AG04449 (cell line): ENCODE measurements at regions not wholly inside any gene's neighbourhood (a gene's known extent, or its start where the extent isn't known, plus 50 kb on each side); places are given as distances from the start of the nearest gene placed in this dataset.

Experiments used
- CTCF ChIA-PET: fragments of 350-600 bp; formaldehyde crosslinking; extraction: SDS; loops from one replicate; lab custom pipeline; 2021; ENCODE audit warnings: antibody characterized with exemption; lab: Yijun Ruan, JAX
- POLR2A ChIA-PET: fragments of 400-600, 350-600 bp; formaldehyde crosslinking; extraction: SDS; loops from one replicate; lab custom pipeline; 2020; ENCODE audit warnings: antibody characterized with exemption, inconsistent platforms; lab: Yijun Ruan, JAX
- DNase-seq: peaks from one replicate; pipeline ENCODE4 v3.0.0-alpha.2; 2010; ENCODE audit warnings: low read depth, low spot score
- H3K4me3 ChIP-seq: 2 replicates; pipeline ENCODE4 v1.5.1; 2011; ENCODE audit warnings: low read depth, mild to moderate bottlenecking, control low read depth, low read length
- CTCF ChIP-seq: IDR thresholded peaks from one replicate; pipeline ENCODE4 v1.5.1; 2011; ENCODE audit warnings: mild to moderate bottlenecking, moderate library complexity, low read length, control low read depth, inconsistent platforms; ENCODE audit not compliant: insufficient read depth; ENCODE audit errors: missing control alignments

DNA sequence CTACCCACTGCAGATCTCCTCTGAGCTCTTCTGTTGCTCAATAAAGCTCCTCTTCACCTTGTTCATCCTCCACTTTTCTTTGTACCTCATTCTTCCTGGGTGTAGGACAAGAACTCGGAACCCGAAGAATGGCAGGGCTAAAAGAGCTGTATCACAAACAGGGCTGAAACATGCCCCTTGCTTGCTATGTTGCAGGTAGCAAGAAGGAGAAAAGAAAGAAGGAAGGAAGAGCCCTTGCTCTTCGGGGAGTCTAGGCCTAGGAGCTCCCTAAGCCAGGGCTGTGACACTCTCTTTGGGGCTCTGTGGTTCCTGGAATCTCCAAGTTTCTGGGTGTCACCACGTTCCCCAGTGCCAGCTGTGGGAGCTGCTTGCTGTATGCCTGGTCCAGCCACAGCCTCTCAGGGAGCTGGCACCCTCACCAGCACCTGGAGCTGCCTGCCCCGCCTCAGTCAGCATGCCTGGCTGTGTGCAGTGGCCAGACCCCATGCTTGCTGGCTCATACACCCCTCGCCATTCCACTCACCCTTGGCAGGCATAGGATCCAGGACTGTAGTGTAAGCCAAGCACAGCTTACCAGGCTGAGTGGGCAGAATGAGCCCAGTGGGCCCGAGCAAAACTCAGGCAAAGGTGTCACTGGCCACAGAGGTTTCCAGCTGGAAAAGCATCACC, 274.8 kb upstream of the ADRA1B start:
- POLR2A ChIA-PET, result no interaction called here
- DNase-seq, result no peak
- no peak overlapping the region for H3K4me3 ChIP-seq
- TF ChIP-seq CTCF, result no peak
- CTCF ChIA-PET, result no interaction called here

DNA sequence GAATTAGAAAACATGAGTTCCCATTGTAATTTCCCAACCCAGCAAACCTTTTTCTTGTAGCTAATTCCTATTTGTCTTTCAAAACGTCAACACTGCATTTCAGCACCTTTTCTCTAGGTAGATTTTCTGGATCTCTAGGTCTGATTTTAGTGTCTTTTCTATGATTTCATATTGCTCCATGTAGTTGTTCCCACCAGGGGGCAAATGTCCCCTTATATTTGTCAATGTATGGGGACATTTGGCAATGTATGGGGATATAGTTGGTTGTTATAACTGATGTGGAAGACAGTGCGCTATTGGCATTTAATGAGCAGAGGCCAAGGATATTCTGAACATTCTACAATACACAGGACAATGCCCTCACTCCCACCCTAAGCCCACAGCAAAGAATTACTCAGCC, 273.9 kb upstream of the ADRA1B start:
- no peak overlapping the region for H3K4me3 ChIP-seq
- POLR2A ChIA-PET, result no interaction called here

GRCh38 chr5:159644053-159644452, 272.2 kb upstream of the ADRA1B start:
- no peak overlapping the region for H3K4me3 ChIP-seq
- no peak for TF ChIP-seq CTCF
- CTCF ChIA-PET, result interaction anchor here (1.1 kb wide), 1 partner anchor 175 kb away, joined by 3 read pairs; no protein-coding TSS in a partner anchor
- no peak for DNase-seq
- POLR2A ChIA-PET, result no interaction called here

More for the DNA sequence above, 273.9 kb upstream of the ADRA1B start:
- no peak for TF ChIP-seq CTCF
- CTCF ChIA-PET, result no interaction called here
- DNase-seq, result no peak

DNA sequence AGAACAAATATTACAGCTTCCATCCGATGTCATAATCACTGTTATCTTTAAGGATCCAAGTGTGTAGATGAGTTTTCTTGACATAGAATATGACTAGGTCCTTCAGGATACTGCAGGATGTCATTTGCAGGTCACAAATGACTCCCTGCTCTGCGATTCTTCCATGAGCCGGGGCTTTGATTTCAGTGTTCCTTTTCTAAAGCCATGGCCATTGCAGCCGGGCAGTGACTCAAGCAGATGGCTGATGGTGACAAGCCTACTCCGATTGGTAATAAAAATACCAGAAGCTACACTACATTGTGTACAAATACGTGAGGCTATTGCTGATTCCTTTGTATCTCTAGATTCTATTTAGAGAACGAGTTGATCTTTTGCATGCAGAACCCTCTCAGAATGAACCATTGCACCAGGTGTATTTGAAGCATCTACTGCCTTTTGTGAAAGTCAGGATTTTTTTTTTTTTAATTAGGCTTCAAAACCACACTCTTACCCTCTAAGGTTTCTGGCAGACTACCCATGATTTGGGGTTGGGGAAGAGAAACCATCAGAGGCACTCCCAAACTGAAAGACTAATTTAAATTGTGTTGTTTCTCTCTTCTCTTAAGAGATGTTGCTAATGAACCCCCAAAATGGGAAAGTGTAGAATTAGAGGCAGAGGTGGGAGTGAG, 271.0 kb upstream of the ADRA1B start:
- POLR2A ChIA-PET, result no interaction called here
- CTCF ChIA-PET, result interaction anchor here (0.6 to 1.1 kb wide), 2 partner anchors 174 to 383 kb away, joined by 3 read pairs; no protein-coding TSS in a partner anchor
- TF ChIP-seq CTCF, result no peak
- no peak for DNase-seq
- H3K4me3 ChIP-seq, result no peak overlapping the region

GRCh38 chr5:159650803-159651202, 265.5 kb upstream of the ADRA1B start:
- CTCF ChIA-PET, result no interaction called here
- POLR2A ChIA-PET, result no interaction called here

More at GRCh38 chr5:159650803-159651202, 265.5 kb upstream of the ADRA1B start:
- H3K4me3 ChIP-seq, result no peak overlapping the region
- no peak for TF ChIP-seq CTCF
- DNase-seq, result no peak
